BLaER1 (cell line): ENCODE measurements at regions not wholly inside any gene's neighbourhood (a gene's known extent, or its start where the extent isn't known, plus 50 kb on each side); places are given as distances from the start of the nearest gene placed in this dataset.

ENCODE experiments used
- H3K27ac ChIP-seq: shearing (Covaris generic); formaldehyde crosslinking; 2 replicates; pipeline ENCODE4 v1.8.1; 2022
- H3K27me3 ChIP-seq: shearing (Covaris generic); formaldehyde crosslinking; 2 replicates; pipeline ENCODE4 v1.8.1; 2022
- H3K36me3 ChIP-seq: shearing (Covaris generic); formaldehyde crosslinking; 2 replicates; pipeline ENCODE4 v1.8.1; 2022
- H3K4me1 ChIP-seq: shearing (Covaris generic); formaldehyde crosslinking; 2 replicates; pipeline ENCODE4 v1.8.1; 2022
- H3K4me2 ChIP-seq: shearing (Covaris generic); formaldehyde crosslinking; 2 replicates; pipeline ENCODE4 v1.8.1; 2022
- H3K4me3 ChIP-seq: shearing (Covaris generic); formaldehyde crosslinking; 2 replicates; pipeline ENCODE4 v1.8.1; 2022
- H3K9ac ChIP-seq: shearing (Covaris generic); formaldehyde crosslinking; 2 replicates; pipeline ENCODE4 v1.8.1; 2022
- H3K9me3 ChIP-seq: shearing (Covaris generic); formaldehyde crosslinking; 2 replicates; pipeline ENCODE4 v1.8.1; 2022
- H4K20me1 ChIP-seq: shearing (Covaris generic); formaldehyde crosslinking; 2 replicates; pipeline ENCODE4 v1.8.1; 2022
- Cebpa-rat ChIP-seq: shearing (Covaris generic); IDR thresholded peaks from 2 replicates; pipeline ENCODE4 v1.8.1; 2022

DNA sequence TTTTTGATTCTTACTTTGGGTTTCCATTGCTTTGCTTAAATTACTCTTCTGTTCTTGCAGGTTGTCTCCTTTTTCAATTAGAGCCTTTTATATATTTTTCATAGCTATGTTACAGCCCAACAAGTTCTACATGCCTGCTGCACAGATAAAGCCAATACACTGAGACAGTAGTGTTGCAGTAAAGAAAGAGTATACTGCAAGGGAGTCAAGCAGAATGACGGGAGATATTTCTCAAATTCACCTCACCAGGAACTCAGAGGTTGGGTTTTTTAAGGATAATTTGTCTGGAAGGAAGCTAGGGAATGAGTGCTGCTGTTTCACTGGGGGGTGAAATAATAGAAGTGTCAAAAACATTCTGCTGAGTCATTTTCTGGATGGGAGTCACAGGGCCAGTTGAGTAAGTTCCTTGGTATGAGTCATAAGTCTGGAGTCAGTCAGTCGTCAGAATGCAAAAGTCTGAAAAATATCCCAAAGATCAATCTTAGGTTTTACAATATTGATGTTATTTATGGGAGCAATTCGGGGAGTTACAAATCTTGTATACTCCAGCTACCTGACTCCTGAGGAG is 193.0 kb upstream of the RGPD4 start:
- Histone ChIP-seq H3K27ac (no peak overlapping the region), H3K4me3 (no peak overlapping the region), H3K36me3 (no peaks in the 10 kb centered on the region), H4K20me1 (no peaks in the 10 kb centered on the region), H3K4me2 (no peak overlapping the region), H3K9ac (no peak overlapping the region), H3K27me3 (no peaks in the 10 kb centered on the region), H3K9me3 (0 out of 2 replicates have a peak, but pooled peaks cover 2% of the 10 kb centered on the region), H3K4me1 (no peaks in the 10 kb centered on the region)
- TF ChIP-seq Cebpa-rat = no peak

DNA sequence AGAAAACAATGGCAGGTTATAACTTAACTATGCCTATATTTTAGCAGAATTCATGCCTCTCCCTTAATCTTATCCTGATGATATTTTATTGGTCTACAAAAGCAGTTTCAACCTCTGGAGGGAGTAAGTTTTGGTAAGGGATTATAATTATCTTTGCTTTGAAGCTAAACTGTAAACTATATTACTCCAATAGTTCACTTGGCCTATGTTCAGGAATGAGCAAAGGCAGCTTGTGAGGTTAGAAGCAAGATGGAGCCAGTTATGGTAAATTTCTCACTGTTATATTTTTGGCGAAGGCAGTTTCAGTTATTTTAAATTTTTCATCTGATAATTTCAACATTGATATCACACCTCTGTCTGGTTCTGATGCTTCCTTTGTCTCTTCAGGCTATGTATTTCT is 192.5 kb upstream of the RGPD4 start:
- Histone ChIP-seq H3K4me1 (no peaks in the 10 kb centered on the region), H3K9ac (no peak overlapping the region), H3K27ac (no peak overlapping the region), H4K20me1 (no peaks in the 10 kb centered on the region), H3K4me3 (no peak overlapping the region), H3K36me3 (no peaks in the 10 kb centered on the region), H3K27me3 (no peaks in the 10 kb centered on the region), H3K9me3 (no peaks in the 10 kb centered on the region), H3K4me2 (no peak overlapping the region)
- no peak for TF ChIP-seq Cebpa-rat

DNA sequence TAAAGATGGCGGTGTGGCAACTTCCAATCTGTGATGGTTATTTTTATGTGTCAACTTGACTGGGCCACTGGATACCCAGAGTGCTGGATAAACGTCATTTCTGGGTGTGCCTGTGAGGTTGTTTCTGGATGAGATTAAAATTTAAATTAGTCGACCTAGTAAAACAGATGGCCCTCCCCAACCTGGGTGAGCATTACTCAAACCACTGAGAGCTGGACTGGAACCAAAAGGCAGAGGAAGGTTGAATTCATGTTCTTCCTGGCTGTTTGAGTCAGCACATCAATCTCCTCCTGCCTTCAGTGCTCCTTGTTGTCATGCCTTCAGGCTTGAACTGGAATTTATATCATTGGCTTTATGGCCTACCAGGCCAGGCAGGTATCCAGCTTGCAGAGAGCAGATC is 190.8 kb upstream of the RGPD4 start:
- H4K20me1 ChIP-seq = no peaks in the 10 kb centered on the region
- no peak for TF ChIP-seq Cebpa-rat
- H3K36me3 ChIP-seq = no peaks in the 10 kb centered on the region
- no peak overlapping the region for H3K4me3 ChIP-seq
- no peaks in the 10 kb centered on the region for H3K27me3 ChIP-seq
- no peaks in the 10 kb centered on the region for H3K9me3 ChIP-seq
- no peak overlapping the region for H3K27ac ChIP-seq
- H3K9ac ChIP-seq = no peak overlapping the region
- H3K4me1 ChIP-seq = no peaks in the 10 kb centered on the region
- no peak overlapping the region for H3K4me2 ChIP-seq

DNA sequence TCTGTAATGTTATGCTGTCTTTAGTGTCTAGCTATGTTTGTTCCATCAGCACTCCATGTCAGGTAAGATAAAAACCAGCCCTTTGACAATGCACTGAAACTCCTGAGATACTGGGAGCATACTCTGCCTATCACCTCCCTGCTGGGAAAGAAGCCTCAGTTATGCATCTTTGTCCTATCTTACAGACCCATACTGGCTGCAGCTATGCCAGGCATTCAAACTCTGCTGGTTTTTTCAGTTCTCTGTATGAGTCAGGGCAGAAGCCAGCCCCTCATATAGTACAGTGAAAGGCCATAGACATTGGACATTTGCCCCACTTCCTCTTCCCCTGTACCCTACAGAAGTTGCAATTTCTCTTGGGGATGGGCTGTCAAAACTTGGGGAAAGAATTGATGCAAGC is 181.1 kb upstream of the RGPD4 start:
- H3K4me3 ChIP-seq = no peak overlapping the region
- H3K9ac ChIP-seq = no peak overlapping the region
- no peaks in the 10 kb centered on the region for H3K36me3 ChIP-seq
- H3K27me3 ChIP-seq = no peaks in the 10 kb centered on the region
- no peaks in the 10 kb centered on the region for H4K20me1 ChIP-seq
- TF ChIP-seq Cebpa-rat = no peak
- H3K4me1 ChIP-seq = no peaks in the 10 kb centered on the region
- no peak overlapping the region for H3K4me2 ChIP-seq
- H3K27ac ChIP-seq = no peak overlapping the region
- H3K9me3 ChIP-seq = peaks cover 27% of the 10 kb centered on the region

DNA sequence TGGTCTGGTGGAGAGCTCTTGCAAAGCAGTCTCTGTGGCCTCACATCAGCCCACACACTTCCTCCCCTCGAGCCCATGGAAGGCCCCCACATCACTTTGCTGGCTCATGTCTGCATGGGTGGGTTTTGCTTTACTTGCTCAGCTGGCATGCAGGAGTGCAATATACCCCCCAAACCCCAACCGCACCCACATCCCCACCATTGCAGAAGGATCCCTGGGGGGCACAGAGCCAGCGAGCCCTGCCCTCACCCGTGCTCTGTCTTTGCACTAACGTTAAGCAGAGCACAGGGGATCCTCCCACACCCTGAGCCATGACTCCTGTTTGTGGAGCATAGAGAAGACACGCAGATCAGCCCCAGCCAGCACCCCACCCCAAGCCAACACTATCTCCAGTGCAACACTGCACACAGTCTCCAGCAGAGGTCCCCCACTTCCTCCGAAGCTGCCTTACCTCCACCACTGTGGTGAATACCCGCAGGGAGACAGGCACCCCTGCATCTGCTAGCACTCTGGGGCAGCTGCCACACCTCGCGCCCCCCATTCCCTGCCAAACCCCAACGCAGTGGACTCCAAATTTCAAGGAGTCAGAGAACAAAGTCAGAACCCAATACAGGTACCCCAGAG is 177.8 kb upstream of the RGPD4 start:
- Histone ChIP-seq H3K4me3 (no peak overlapping the region), H3K4me2 (no peak overlapping the region)

DNA sequence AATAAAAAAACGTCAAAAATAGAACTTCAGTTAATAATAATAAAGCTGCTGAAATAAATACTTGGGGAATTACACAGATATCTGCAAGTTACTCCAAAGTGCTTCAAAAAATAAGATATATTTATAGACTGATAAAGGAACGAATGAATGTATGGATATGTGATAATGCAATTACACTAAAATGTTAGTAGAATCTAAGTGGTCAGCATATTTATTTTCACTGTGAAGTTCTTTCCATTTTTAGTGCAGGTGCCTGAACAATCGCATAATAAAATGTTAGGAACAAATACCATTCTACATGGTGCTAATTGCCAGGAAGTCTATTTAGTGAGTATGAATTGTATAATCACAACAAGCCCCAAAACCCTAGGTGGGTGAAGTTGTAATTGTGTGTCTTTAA is 169.6 kb upstream of the RGPD4 start:
- no peak overlapping the region for H3K9ac ChIP-seq
- no peaks in the 10 kb centered on the region for H3K36me3 ChIP-seq
- H3K4me2 ChIP-seq = no peak overlapping the region
- H3K27me3 ChIP-seq = no peaks in the 10 kb centered on the region
- H3K9me3 ChIP-seq = no peaks in the 10 kb centered on the region
- no peaks in the 10 kb centered on the region for H4K20me1 ChIP-seq
- H3K4me1 ChIP-seq = no peaks in the 10 kb centered on the region
- H3K4me3 ChIP-seq = no peak overlapping the region
- no peak overlapping the region for H3K27ac ChIP-seq
- no peak for TF ChIP-seq Cebpa-rat

More for the DNA sequence above, 177.8 kb upstream of the RGPD4 start:
- no peak for TF ChIP-seq Cebpa-rat
- H3K36me3 ChIP-seq = no peaks in the 10 kb centered on the region
- no peak overlapping the region for H3K9ac ChIP-seq
- no peaks in the 10 kb centered on the region for H4K20me1 ChIP-seq
- H3K9me3 ChIP-seq = peaks cover 18% of the 10 kb centered on the region
- H3K4me1 ChIP-seq = no peaks in the 10 kb centered on the region
- H3K27ac ChIP-seq = no peak overlapping the region
- no peaks in the 10 kb centered on the region for H3K27me3 ChIP-seq

DNA sequence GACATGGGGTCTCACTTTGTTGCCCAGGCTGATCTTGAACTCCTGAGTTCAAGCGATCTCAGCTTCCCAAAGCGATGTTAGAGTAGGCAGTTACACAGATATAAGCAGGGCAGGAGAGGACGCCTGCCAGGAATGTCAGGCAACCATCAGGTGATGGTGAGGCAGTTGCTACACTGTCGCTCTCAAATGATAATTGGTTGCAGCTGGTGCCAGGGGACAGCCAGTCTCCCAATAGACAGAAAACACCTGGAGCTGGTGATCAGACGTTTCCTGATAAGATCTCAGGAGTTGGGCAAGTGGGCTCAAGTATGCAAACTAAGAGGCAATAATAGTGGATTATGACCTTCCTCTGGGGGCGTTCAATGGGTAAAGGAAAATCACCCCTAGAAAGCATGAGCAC is 163.1 kb upstream of the RGPD4 start:
- Histone ChIP-seq H3K9ac (no peak overlapping the region), H3K4me1 (no peaks in the 10 kb centered on the region), H3K27me3 (no peaks in the 10 kb centered on the region), H3K9me3 (no peaks in the 10 kb centered on the region), H3K4me2 (no peak overlapping the region), H3K36me3 (no peaks in the 10 kb centered on the region), H3K27ac (no peak overlapping the region), H3K4me3 (no peak overlapping the region), H4K20me1 (no peaks in the 10 kb centered on the region)
- no peak for TF ChIP-seq Cebpa-rat

DNA sequence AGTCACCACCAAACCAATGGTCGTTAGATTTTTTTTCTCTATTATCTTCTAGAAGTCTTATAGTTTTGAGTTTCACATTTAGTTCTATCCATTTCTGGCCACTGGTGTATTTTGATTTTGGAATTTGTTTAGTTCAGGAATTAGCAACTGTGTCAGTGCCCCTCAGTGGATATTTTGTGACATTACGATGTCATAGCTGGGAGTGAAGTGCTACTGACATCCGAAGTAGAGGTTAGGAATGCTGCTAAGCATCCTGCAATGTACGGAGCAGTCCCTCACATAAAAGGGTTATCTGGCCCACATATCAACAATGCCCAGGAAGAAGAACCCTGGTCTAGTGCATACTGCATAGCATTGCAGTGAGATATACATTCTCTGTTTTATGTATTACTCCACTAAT is 157.4 kb upstream of the RGPD4 start:
- TF ChIP-seq Cebpa-rat = no peak
- Histone ChIP-seq H3K27ac (no peak overlapping the region), H3K9ac (no peak overlapping the region), H3K4me1 (no peaks in the 10 kb centered on the region), H3K36me3 (no peaks in the 10 kb centered on the region), H4K20me1 (no peaks in the 10 kb centered on the region), H3K27me3 (no peaks in the 10 kb centered on the region), H3K9me3 (peaks cover 6% of the 10 kb centered on the region; the same call in 1 of the 2 replicates), H3K4me2 (no peak overlapping the region), H3K4me3 (no peak overlapping the region)

DNA sequence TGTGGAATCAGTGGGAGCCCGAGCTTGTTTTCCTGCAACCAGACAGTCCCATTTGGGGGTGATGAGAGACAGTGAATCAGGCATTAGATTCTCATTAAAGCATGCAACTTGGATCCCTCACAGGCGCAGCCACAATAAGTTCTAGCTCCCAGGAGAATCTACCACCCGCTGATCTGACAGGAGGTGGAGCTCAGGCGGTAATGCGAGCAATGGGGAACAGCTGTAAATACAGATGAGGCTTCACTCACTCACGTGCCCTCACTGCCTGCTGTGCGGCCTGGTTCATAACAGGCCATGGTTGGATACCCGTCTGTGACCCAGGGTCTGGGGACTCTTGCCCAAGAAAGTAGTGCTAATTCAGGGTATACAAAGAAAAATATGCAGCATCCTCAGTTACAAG is 144.8 kb upstream of the RGPD4 start:
- Histone ChIP-seq H3K27me3 (no peaks in the 10 kb centered on the region), H3K9me3 (no peaks in the 10 kb centered on the region), H3K27ac (no peak overlapping the region), H3K4me3 (no peak overlapping the region), H4K20me1 (no peaks in the 10 kb centered on the region), H3K4me2 (no peak overlapping the region), H3K36me3 (no peaks in the 10 kb centered on the region), H3K4me1 (no peaks in the 10 kb centered on the region), H3K9ac (no peak overlapping the region)
- no peak for TF ChIP-seq Cebpa-rat

DNA sequence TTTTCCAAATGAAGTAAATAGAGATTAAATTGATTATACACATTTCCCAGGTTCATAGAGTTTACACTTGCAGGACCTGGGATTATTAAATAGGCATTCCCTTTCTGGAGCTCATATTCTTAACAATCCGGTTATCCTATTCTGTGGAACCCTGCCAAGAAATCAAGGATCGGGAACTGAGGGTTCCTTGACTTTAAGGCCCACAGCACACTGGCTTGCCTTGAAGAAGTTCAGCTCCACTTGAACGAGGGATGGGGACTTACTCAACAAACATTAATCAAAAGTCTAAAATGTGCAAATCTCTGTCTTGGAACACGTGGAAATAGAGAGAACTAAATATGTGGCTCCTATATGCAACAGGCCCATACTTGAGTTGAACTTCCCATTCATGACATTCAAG is 142.3 kb upstream of the RGPD4 start:
- no peaks in the 10 kb centered on the region for H4K20me1 ChIP-seq
- H3K4me3 ChIP-seq = no peak overlapping the region
- H3K27me3 ChIP-seq = no peaks in the 10 kb centered on the region
- H3K27ac ChIP-seq = no peak overlapping the region
- no peaks in the 10 kb centered on the region for H3K36me3 ChIP-seq
- H3K9ac ChIP-seq = no peak overlapping the region
- H3K9me3 ChIP-seq = no peaks in the 10 kb centered on the region
- TF ChIP-seq Cebpa-rat = no peak
- H3K4me2 ChIP-seq = no peak overlapping the region
- no peaks in the 10 kb centered on the region for H3K4me1 ChIP-seq
